ENCODE measurements at regions not wholly inside any gene's neighbourhood (a gene's known extent, or its start where the extent isn't known, plus 50 kb on each side); places are given as distances from the start of the nearest gene placed in this dataset.

- no peak overlapping the region for H3K27ac ChIP-seq (replicated peaks)
- no peak for DNase-seq (ENCODE audit: low read depth in 1 of 2, low spot score in 1 of 2)
- no peak for TF ChIP-seq REST (IDR thresholded peaks at IDR 0.05; ENCODE audit: insufficient replicate concordance, low read depth)
- TF ChIP-seq SPI1 (IDR thresholded peaks at IDR 0.05; ENCODE audit: borderline replicate concordance, low read depth), result no peak
- TF ChIP-seq POLR2AphosphoS5 (IDR thresholded peaks at IDR 0.05; ENCODE audit: low read depth), result no peak
- TF ChIP-seq CTCF (IDR thresholded peaks at IDR 0.05; ENCODE audit: insufficient read depth, low read length), result no peak
- no peak for TF ChIP-seq GABPA (IDR thresholded peaks at IDR 0.05; ENCODE audit: low read depth)
- H3K4me3 ChIP-seq (replicated peaks; ENCODE audit: insufficient read depth, low read length), result no peak overlapping the region
- H3K27me3 ChIP-seq (ENCODE audit: insufficient read depth, poor library complexity, severe bottlenecking), result no peaks in the 10 kb centered on the region
Measured at GRCh38 chr6:132907231-132907630, 92.9 kb downstream of the RPS12 start.

- TF ChIP-seq SPI1 (IDR thresholded peaks at IDR 0.05; ENCODE audit: borderline replicate concordance, low read depth) (no peak), GABPA (IDR thresholded peaks at IDR 0.05; ENCODE audit: low read depth) (no peak), POLR2AphosphoS5 (IDR thresholded peaks at IDR 0.05; ENCODE audit: low read depth) (no peak), REST (IDR thresholded peaks at IDR 0.05; ENCODE audit: insufficient replicate concordance, low read depth) (no peak), CTCF (IDR thresholded peaks at IDR 0.05; ENCODE audit: insufficient read depth, low read length) (no peak)
- H3K27ac ChIP-seq (replicated peaks), result no peak overlapping the region
- no peaks in the 10 kb centered on the region for H3K27me3 ChIP-seq (ENCODE audit: insufficient read depth, poor library complexity, severe bottlenecking)
- DNase-seq (ENCODE audit: low read depth in 1 of 2, low spot score in 1 of 2), result no peak
- no peak overlapping the region for H3K4me3 ChIP-seq (replicated peaks; ENCODE audit: insufficient read depth, low read length)
Measured at GRCh38 chr6:132907914-132908313, 93.5 kb downstream of the RPS12 start.

- no peak overlapping the region for H3K4me3 ChIP-seq (replicated peaks; ENCODE audit: insufficient read depth, low read length)
- H3K27me3 ChIP-seq (ENCODE audit: insufficient read depth, poor library complexity, severe bottlenecking), result no peaks in the 10 kb centered on the region
- no peak overlapping the region for H3K27ac ChIP-seq (replicated peaks)
- DNase-seq (ENCODE audit: low read depth in 1 of 2, low spot score in 1 of 2), result no peak
- TF ChIP-seq GABPA (IDR thresholded peaks at IDR 0.05; ENCODE audit: low read depth) (no peak), CTCF (IDR thresholded peaks at IDR 0.05; ENCODE audit: insufficient read depth, low read length) (no peak), POLR2AphosphoS5 (IDR thresholded peaks at IDR 0.05; ENCODE audit: low read depth) (no peak), REST (IDR thresholded peaks at IDR 0.05; ENCODE audit: insufficient replicate concordance, low read depth) (no peak), SPI1 (IDR thresholded peaks at IDR 0.05; ENCODE audit: borderline replicate concordance, low read depth) (no peak)
Measured at GRCh38 chr6:132909742-132910141, 95.4 kb downstream of the RPS12 start.

All from HL-60 (cell line).